Lower leg skin (tissue), 3 donors: ENCODE measurements at regions not wholly inside any gene's neighbourhood (a gene's known extent, or its start where the extent isn't known, plus 50 kb on each side); places are given as distances from the start of the nearest gene placed in this dataset.

Experiments
- POLR2A ChIP-seq, 2 donors: fragments of 450-650 bp; IDR thresholded peaks; one replicate each; pipeline ENCODE4 v1.6.1; 2016 to 2017; ENCODE audit warnings: antibody characterized with exemption in 2 of 2, mild to moderate bottlenecking in 1 of 2, moderate library complexity in 1 of 2
- TF ChIP-seq, protein P1 (sequence below), 3 donors: fragments of 450-650 bp; IDR thresholded peaks; one replicate each; pipeline ENCODE4 v1.5.1; 2016; ENCODE audit warnings: antibody characterized with exemption in 3 of 3, mild to moderate bottlenecking in 3 of 3, moderate library complexity in 2 of 3

DNA sequence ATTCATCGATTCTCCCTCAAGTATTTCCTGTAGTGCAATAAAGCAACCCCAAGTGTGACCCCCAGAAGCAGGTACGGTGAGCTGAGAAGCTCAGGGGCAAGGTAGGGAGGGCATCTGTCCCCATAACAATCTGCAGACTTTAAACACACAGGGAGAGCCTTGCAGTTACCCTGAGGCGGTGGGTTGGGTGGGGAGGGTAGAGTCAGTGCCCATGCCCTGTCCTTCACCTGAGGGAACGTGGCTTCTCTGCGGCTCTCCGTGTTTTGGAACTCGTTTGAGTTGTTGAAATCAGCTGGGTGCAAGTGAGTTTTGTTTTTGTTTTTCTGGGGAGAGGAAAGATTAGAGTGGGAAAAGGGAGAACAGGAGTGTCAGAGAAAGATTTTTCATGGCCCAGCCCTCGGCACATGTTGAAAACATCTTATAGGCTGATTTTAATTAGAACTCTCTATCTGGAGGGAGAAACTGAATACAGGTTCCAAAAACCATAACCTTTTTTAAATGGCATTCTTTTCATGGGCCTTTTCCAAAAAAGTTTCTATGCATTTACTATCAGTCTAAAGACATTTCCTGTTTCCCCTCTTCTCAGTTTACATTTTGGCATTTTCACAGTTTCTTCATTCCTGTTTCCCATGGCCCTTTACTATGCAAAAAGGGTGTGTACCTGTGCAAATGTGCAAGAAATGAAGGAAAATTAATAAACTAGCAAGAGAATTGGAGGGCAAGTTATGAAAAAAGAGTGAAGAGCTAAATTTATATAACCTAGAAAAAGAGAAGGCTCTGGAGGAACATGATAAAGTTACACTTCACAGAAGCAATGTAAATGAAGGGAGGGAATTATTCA is 266.5 kb upstream of the VLDLR start:
- no peak for TF ChIP-seq POLR2A (IDR thresholded peaks at IDR 0.05)
- TF ChIP-seq, protein P1, sequence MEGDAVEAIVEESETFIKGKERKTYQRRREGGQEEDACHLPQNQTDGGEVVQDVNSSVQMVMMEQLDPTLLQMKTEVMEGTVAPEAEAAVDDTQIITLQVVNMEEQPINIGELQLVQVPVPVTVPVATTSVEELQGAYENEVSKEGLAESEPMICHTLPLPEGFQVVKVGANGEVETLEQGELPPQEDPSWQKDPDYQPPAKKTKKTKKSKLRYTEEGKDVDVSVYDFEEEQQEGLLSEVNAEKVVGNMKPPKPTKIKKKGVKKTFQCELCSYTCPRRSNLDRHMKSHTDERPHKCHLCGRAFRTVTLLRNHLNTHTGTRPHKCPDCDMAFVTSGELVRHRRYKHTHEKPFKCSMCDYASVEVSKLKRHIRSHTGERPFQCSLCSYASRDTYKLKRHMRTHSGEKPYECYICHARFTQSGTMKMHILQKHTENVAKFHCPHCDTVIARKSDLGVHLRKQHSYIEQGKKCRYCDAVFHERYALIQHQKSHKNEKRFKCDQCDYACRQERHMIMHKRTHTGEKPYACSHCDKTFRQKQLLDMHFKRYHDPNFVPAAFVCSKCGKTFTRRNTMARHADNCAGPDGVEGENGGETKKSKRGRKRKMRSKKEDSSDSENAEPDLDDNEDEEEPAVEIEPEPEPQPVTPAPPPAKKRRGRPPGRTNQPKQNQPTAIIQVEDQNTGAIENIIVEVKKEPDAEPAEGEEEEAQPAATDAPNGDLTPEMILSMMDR (IDR thresholded peaks at IDR 0.05) = no peak
